H9 (cell line): ENCODE measurements at regions not wholly inside any gene's neighbourhood (a gene's known extent, or its start where the extent isn't known, plus 50 kb on each side); places are given as distances from the start of the nearest gene placed in this dataset.

Source experiments
- DNase-seq: peaks from one replicate; pipeline ENCODE4 v3.0.0-alpha.2; 2017
- H2AFZ ChIP-seq: one replicate; pipeline ENCODE4 v1.6.1; 2013; ENCODE audit warnings: mild to moderate bottlenecking, low read length, control low read depth, moderate library complexity
- H2AK5ac ChIP-seq: 2 replicates; pipeline ENCODE4 v1.6.1; 2013; ENCODE audit warnings: low read length, control low read depth, mixed read lengths; ENCODE audit not compliant: insufficient read length
- H2BK120ac ChIP-seq: one replicate; pipeline ENCODE4 v1.6.1; 2013; ENCODE audit warnings: low read depth, mild to moderate bottlenecking, low read length, control low read depth, inconsistent platforms; ENCODE audit not compliant: poor library complexity, severe bottlenecking
- H2BK12ac ChIP-seq: 2 replicates; pipeline ENCODE4 v1.6.1; 2013; ENCODE audit warnings: low read length, control low read depth, mixed read lengths, low read depth; ENCODE audit not compliant: insufficient read length
- H2BK15ac ChIP-seq: 2 replicates; pipeline ENCODE4 v1.6.1; 2013; ENCODE audit warnings: low read depth, low read length, control low read depth
- H2BK20ac ChIP-seq: one replicate; pipeline ENCODE4 v1.6.1; 2013; ENCODE audit warnings: low read depth, mild to moderate bottlenecking, low read length, control low read depth, inconsistent platforms; ENCODE audit not compliant: poor library complexity, severe bottlenecking
- H2BK5ac ChIP-seq: 2 replicates; pipeline ENCODE4 v1.6.1; 2013; ENCODE audit warnings: low read length, control low read depth, mixed read lengths; ENCODE audit not compliant: insufficient read length
- H3K14ac ChIP-seq: 2 replicates; pipeline ENCODE4 v1.6.1; 2013; ENCODE audit warnings: low read length, control low read depth; ENCODE audit not compliant: insufficient read depth
- H3K18ac ChIP-seq: 2 replicates; pipeline ENCODE4 v1.6.1; 2013; ENCODE audit warnings: low read depth, mild to moderate bottlenecking, mixed read lengths, low read length, control low read depth; ENCODE audit not compliant: insufficient read length
- H3K23ac ChIP-seq: 2 replicates; pipeline ENCODE4 v1.6.1; 2013; ENCODE audit warnings: low read length, control low read depth, mixed read lengths, low read depth; ENCODE audit not compliant: insufficient read length
- H3K23me2 ChIP-seq: 2 replicates; pipeline ENCODE4 v1.6.1; 2013; ENCODE audit warnings: low read depth, mild to moderate bottlenecking, mixed read lengths, low read length, control low read depth; ENCODE audit not compliant: insufficient read length, poor library complexity, severe bottlenecking
- H3K27ac ChIP-seq: 2 replicates; pipeline ENCODE4 v1.5.1; 2013; ENCODE audit warnings: low read length, control low read depth, mixed read lengths, low read depth; ENCODE audit not compliant: insufficient read length
- H3K27me3 ChIP-seq: 2 replicates; pipeline ENCODE4 v1.6.1; 2013; ENCODE audit warnings: low read length, control low read depth, inconsistent platforms; ENCODE audit not compliant: insufficient read depth
- H3K4ac ChIP-seq: 2 replicates; pipeline ENCODE4 v1.6.1; 2013; ENCODE audit warnings: low read depth, mild to moderate bottlenecking, control low read depth, inconsistent platforms, low read length, moderate library complexity
- H3K4me1 ChIP-seq: 2 replicates; pipeline ENCODE4 v1.6.1; 2013; ENCODE audit warnings: low read length, control low read depth, inconsistent platforms; ENCODE audit not compliant: insufficient read depth
- H3K4me2 ChIP-seq: 2 replicates; pipeline ENCODE4 v1.6.1; 2013; ENCODE audit warnings: low read length, control low read depth, mixed read lengths; ENCODE audit not compliant: insufficient read length, insufficient read depth
- H3K56ac ChIP-seq: 2 replicates; pipeline ENCODE4 v1.6.1; 2013; ENCODE audit warnings: low read depth, mild to moderate bottlenecking, mixed read lengths, low read length, control low read depth; ENCODE audit not compliant: insufficient read length
- H3K79me1 ChIP-seq: 2 replicates; pipeline ENCODE4 v1.6.1; 2013; ENCODE audit warnings: low read depth, mild to moderate bottlenecking, moderate library complexity, low read length, control low read depth, inconsistent platforms; ENCODE audit not compliant: insufficient read depth, poor library complexity, severe bottlenecking
- H3K79me2 ChIP-seq: 2 replicates; pipeline ENCODE4 v1.6.1; 2013; ENCODE audit warnings: low read length, control low read depth, inconsistent platforms; ENCODE audit not compliant: insufficient read depth
- H3K9ac ChIP-seq: 2 replicates; pipeline ENCODE4 v1.6.1; 2013; ENCODE audit warnings: low read length, control low read depth, mixed read lengths; ENCODE audit not compliant: insufficient read length; ENCODE audit errors: extremely low read depth
- H3K9me3 ChIP-seq: one replicate; pipeline ENCODE4 v1.6.1; 2013; ENCODE audit warnings: low read depth, low read length, inconsistent platforms; ENCODE audit not compliant: control insufficient read depth
- H3T11ph ChIP-seq: one replicate; pipeline ENCODE4 v1.6.1; 2013; ENCODE audit warnings: mild to moderate bottlenecking, low read length, control low read depth, inconsistent platforms
- H4K20me1 ChIP-seq: one replicate; pipeline ENCODE4 v1.6.1; 2013; ENCODE audit not compliant: control insufficient read depth, insufficient read length, insufficient read depth
- H4K5ac ChIP-seq: 2 replicates; pipeline ENCODE4 v1.6.1; 2013; ENCODE audit warnings: low read depth, mild to moderate bottlenecking, mixed read lengths, low read length, control low read depth; ENCODE audit not compliant: insufficient read length
- H4K8ac ChIP-seq: replicated peaks from 2 replicates; pipeline ENCODE4 v1.6.1; 2013; ENCODE audit warnings: low read length, control low read depth, mixed read lengths, low read depth; ENCODE audit not compliant: insufficient read length
- H4K91ac ChIP-seq: 2 replicates; pipeline ENCODE4 v1.6.1; 2013; ENCODE audit warnings: low read depth, mild to moderate bottlenecking, moderate library complexity, mixed read lengths, low read length, control low read depth; ENCODE audit not compliant: insufficient read length
- H3K27ac Mint-ChIP-seq, 3 experiments: 2 replicates in 2 of 3; 3 replicates in 1 of 3; pipeline ENCODE4 v1.8.0; 2020 to 2021; ENCODE audit warnings: mixed read lengths in 3 of 3, mild to moderate bottlenecking in 1 of 3, moderate library complexity in 1 of 3
- H3K27me3 Mint-ChIP-seq: 2 replicates; pipeline ENCODE4 v1.8.0; 2021; ENCODE audit warnings: low read depth, mild to moderate bottlenecking, moderate library complexity, mixed read lengths
- H3K36me3 Mint-ChIP-seq, 3 experiments: 2 replicates in 2 of 3; 3 replicates in 1 of 3; pipeline ENCODE4 v1.8.0; 2020 to 2021; ENCODE audit warnings: low read depth in 3 of 3, mixed read lengths in 3 of 3; ENCODE audit not compliant: insufficient read depth in 1 of 3
- H3K4me1 Mint-ChIP-seq, 2 experiments: 2 replicates each; pipeline ENCODE4 v1.8.0; 2020; ENCODE audit warnings: mixed read lengths in 2 of 2
- H3K4me3 Mint-ChIP-seq, 2 experiments: 2 replicates in 1 of 2; 3 replicates in 1 of 2; pipeline ENCODE4 v1.8.0; 2020 to 2021; ENCODE audit warnings: mild to moderate bottlenecking in 2 of 2, mixed read lengths in 2 of 2, moderate library complexity in 1 of 2
- H3K9me3 Mint-ChIP-seq, 2 experiments: 2 replicates in 1 of 2; 3 replicates in 1 of 2; pipeline ENCODE4 v1.8.0; 2020; ENCODE audit warnings: mild to moderate bottlenecking in 2 of 2, mixed read lengths in 2 of 2, moderate library complexity in 1 of 2
- CTCF ChIP-seq: fragments of 200-600 bp; sonication (generic); conservative IDR thresholded peaks from 3 replicates; pipeline ENCODE4 v1.8.0; 2021; ENCODE audit warnings: antibody characterized with exemption, mild to moderate bottlenecking
- WGBS: extraction: QIAGEN DNeasy Blood & Tissue Kit; methylation state at CpG from one replicate; pipeline ENCODE4 v1.1.7; 2013; ENCODE audit warnings: missing lambda C conversion rate, low lambda C conversion rate, mixed read lengths; ENCODE audit not compliant: insufficient read length; ENCODE audit errors: extremely low coverage; 5-methylcytosine and 5-hydroxymethylcytosine counted together

GRCh38 chr16:86929057-86929871, 350.9 kb downstream of the FOXL1 start:
- Mint-ChIP-seq H3K36me3 (no peaks in the 10 kb centered on the region), H3K4me1 (peaks cover 2 to 7% of the 10 kb centered on the region in 2 experiments; a peak in 3 of 4 replicates), H3K9me3 (no peaks in the 10 kb centered on the region), H3K4me3 (no peak overlapping the region), H3K27me3 (no peaks in the 10 kb centered on the region; the same call in 1 of the 2 replicates), H3K27ac (no peak overlapping the region; a peak in 2 of 7 replicates)
- Histone ChIP-seq H3K23ac (no peak overlapping the region), H3K79me2 (no peaks in the 10 kb centered on the region), H3K23me2 (no peaks in the 10 kb centered on the region), H3K27ac (no peak overlapping the region), H2BK15ac (no peak overlapping the region), H4K20me1 (peaks cover 4% of the 10 kb centered on the region), H3K9ac (no peak overlapping the region), H2BK20ac (no peak overlapping the region), H3K27me3 (no peaks in the 10 kb centered on the region), H4K8ac (no peak overlapping the region), H4K91ac (no peak overlapping the region), H3K18ac (no peak overlapping the region), H3K79me1 (no peaks in the 10 kb centered on the region), H3K4ac (no peak overlapping the region), H2BK5ac (no peak overlapping the region), H2AFZ (no peak overlapping the region), H2AK5ac (no peak overlapping the region), H3K4me1 (peaks cover 5% of the 10 kb centered on the region; the same call in 1 of the 2 replicates), H3K14ac (no peak overlapping the region), H3K9me3 (no peaks in the 10 kb centered on the region), H3T11ph (no peak overlapping the region), H3K4me2 (no peak overlapping the region), H3K56ac (no peak overlapping the region), H2BK120ac (no peak overlapping the region), H2BK12ac (no peak overlapping the region), H4K5ac (no peak overlapping the region)
- no peak for DNase-seq
- no CpG with 5 or more reads among the region's 45 CpGs for WGBS
- TF ChIP-seq CTCF, result no peak
